RWPE1 (cell line): ENCODE measurements at regions not wholly inside any gene's neighbourhood (a gene's known extent, or its start where the extent isn't known, plus 50 kb on each side); places are given as distances from the start of the nearest gene placed in this dataset.
"Not testable (repeated sequence)": the region's sequence is repeated elsewhere in the genome, so short reads cannot be mapped to it uniquely, and the experiment has no call there.

ENCODE experiments used
- CTCF ChIA-PET: fragments of 350-600 bp; sonication (Branson Sonifier 250); formaldehyde crosslinking; extraction: SDS; loops from one replicate; lab custom pipeline; 2021; lab: Yijun Ruan, JAX
- POLR2A ChIA-PET: fragments of 400-600 bp; formaldehyde crosslinking; extraction: SDS; loops from one replicate; lab custom pipeline; 2020; ENCODE audit warnings: antibody characterized with exemption; ENCODE audit not compliant: low non-redundant PET; lab: Yijun Ruan, JAX
- DNase-seq: peaks from one replicate; pipeline ENCODE4 v3.0.0; 2012; ENCODE audit warnings: low spot score
- H3K27ac ChIP-seq: fragments of 450-650 bp; 2 replicates; pipeline ENCODE4 v1.5.1; 2017
- CTCF ChIP-seq: fragments of 450-650 bp; conservative IDR thresholded peaks from 2 replicates; pipeline ENCODE4 v1.5.1; 2017; ENCODE audit warnings: low read depth, mild to moderate bottlenecking

DNA sequence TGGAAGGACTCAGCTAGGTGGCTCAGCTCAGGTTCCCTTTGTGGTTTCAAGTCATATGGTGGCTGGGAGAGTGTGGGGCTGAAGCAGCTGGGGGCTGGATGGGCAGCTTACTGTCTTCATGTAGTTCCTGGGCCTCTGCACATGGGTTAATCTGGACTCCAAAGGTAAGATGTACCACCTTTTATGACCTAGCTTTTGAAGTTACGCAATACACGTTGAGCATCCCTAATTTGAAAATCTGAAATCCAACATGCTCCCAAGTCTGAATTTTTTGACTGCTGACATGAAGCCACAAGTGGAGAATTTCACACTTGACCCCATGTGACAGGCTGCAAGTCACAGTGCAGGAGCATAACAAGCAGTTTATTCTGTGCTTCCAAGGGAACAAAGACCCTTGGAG, 173.7 kb downstream of the KBTBD8 start:
- ChIA-PET CTCF (no interaction called here), POLR2A (no interaction called here)
- DNase-seq, result no peak
- TF ChIP-seq CTCF, result no peak
- no peak overlapping the region for H3K27ac ChIP-seq

DNA sequence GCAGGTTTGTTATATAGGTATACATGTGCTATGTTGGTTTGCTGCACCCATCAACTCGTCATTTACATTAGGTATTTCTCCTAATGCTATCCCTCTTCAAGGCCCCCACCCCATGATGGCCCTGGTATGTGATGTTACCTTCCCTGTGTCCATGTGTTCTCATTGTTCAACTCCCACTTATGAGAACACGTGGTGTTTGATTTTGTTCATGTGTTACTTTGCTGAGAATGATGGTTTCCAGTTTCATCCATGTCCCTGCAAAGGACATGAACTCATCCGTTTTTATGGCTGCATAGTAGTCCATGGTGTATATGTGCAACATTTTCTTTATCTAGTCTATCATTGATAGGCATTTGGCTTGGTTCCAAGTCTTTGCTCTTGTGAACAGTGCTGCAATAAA, 175.0 kb downstream of the KBTBD8 start:
- POLR2A ChIA-PET, H3K27ac ChIP-seq, DNase-seq, CTCF ChIA-PET: not testable (repeated sequence)

- TF ChIP-seq CTCF, result no peak
- ChIA-PET POLR2A (no interaction called here), CTCF (no interaction called here)
- DNase-seq, result no peak
- H3K27ac ChIP-seq, result no peak overlapping the region
These were observed 178.3 kb downstream of the KBTBD8 start for GRCh38 chr3:67176396-67176795.

- ChIA-PET CTCF (no interaction called here), POLR2A (no interaction called here)
- H3K27ac ChIP-seq, result no peak overlapping the region
- no peak for DNase-seq
- TF ChIP-seq CTCF, result no peak
These were observed 194.4 kb downstream of the KBTBD8 start for GRCh38 chr3:67192466-67192865.

DNA sequence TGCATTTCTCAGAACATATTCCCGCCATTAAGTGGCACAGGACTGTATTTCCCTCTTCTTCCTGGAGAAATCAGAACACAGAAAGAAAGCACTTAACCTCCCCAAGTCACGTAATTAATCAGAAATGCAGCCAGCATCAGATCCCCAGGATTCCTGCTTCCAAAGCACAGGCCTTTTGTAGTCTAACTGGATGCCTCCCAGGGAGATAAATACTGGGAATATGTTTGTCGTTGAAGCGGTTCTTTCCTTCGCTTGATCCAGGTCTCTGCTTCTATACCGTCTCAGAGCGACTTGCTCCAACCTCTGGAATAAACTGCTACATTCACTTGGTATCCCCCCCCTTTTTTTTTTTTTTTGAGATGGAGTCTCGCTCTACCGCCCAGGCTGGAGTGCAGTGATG, 198.6 kb downstream of the KBTBD8 start:
- DNase-seq, result no peak
- ChIA-PET POLR2A (no interaction called here), CTCF (no interaction called here)
- no peak for TF ChIP-seq CTCF
- no peak overlapping the region for H3K27ac ChIP-seq

GRCh38 chr3:67198374-67198773, 200.3 kb downstream of the KBTBD8 start:
- no peak overlapping the region for H3K27ac ChIP-seq
- TF ChIP-seq CTCF, result no peak
- DNase-seq, result no peak
- CTCF ChIA-PET, result no interaction called here
- POLR2A ChIA-PET, result no interaction called here

- no peak for DNase-seq
- no peak overlapping the region for H3K27ac ChIP-seq
- no peak for TF ChIP-seq CTCF
- ChIA-PET POLR2A (no interaction called here), CTCF (interaction anchor here (0.7 kb wide), 1 partner anchor 701 kb away, joined by 3 read pairs; no protein-coding TSS in a partner anchor)
These were observed 202.5 kb downstream of the KBTBD8 start for GRCh38 chr3:67200618-67201017.
